Esophagus muscularis mucosa (tissue), 4 donors: ENCODE measurements at regions not wholly inside any gene's neighbourhood (a gene's known extent, or its start where the extent isn't known, plus 50 kb on each side); places are given as distances from the start of the nearest gene placed in this dataset.

Source experiments
- DNase-seq: peaks from one replicate; pipeline ENCODE4 v3.0.0-alpha.2; 2017; ENCODE audit errors: extremely low spot score
- H3K27ac ChIP-seq, 4 donors: fragments of 200-600 bp; sonication (generic); replicated peaks in 1 of 4; 1 replicate in 3 of 4; 2 replicates in 1 of 4; pipeline ENCODE4 v1.5.1; 2016 to 2019; ENCODE audit warnings: mild to moderate bottlenecking in 1 of 4
- H3K27me3 ChIP-seq, 4 donors: fragments of 200-600 bp; sonication (generic); one replicate each; pipeline versions ENCODE4 v1.5.1 to v1.6.0; 2016 to 2019
- H3K36me3 ChIP-seq, 4 donors: fragments of 200-600 bp; sonication (generic); one replicate each; pipeline ENCODE4 v1.5.1; 2016 to 2019
- H3K4me1 ChIP-seq, 4 donors: fragments of 200-600 bp; sonication (generic); one replicate each; pipeline ENCODE4 v1.5.1; 2016 to 2019
- H3K4me3 ChIP-seq, 4 donors: fragments of 200-600 bp; sonication (generic); 1 replicate in 2 of 4; 2 replicates in 2 of 4; pipeline ENCODE4 v1.5.1; 2016 to 2019; ENCODE audit warnings: mild to moderate bottlenecking in 4 of 4, moderate library complexity in 1 of 4
- H3K9me3 ChIP-seq, 4 donors: fragments of 200-600 bp; sonication (generic); 1 replicate in 3 of 4; 2 replicates in 1 of 4; pipeline ENCODE4 v1.5.1; 2016 to 2019
- EP300 ChIP-seq: sonication (generic); formaldehyde crosslinking; IDR thresholded peaks from one replicate; pipeline ENCODE4 v1.6.1; 2017; ENCODE audit warnings: antibody characterized with exemption
- POLR2A ChIP-seq: fragments of 450-650 bp; IDR thresholded peaks from one replicate; pipeline ENCODE4 v1.6.1; 2017; ENCODE audit warnings: antibody characterized with exemption, moderate library complexity, mild to moderate bottlenecking, low read depth
- POLR2AphosphoS5 ChIP-seq, 2 donors: sonication (generic); formaldehyde crosslinking; IDR thresholded peaks; one replicate each; pipeline ENCODE4 v1.6.1; 2017; ENCODE audit warnings: antibody characterized with exemption in 2 of 2
- WGBS: methylation state at CpG from one replicate; pipeline ENCODE4 v1.1.5; 2018; 5-methylcytosine and 5-hydroxymethylcytosine counted together
- intact Hi-C: fragments of 100-400 bp; cut with DNase I; formaldehyde crosslinking; loops from one replicate; pipeline ENCODE4 v1.15.1; 2023
- TF ChIP-seq, protein P1 (sequence below), 3 experiments: fragments of 200-600 bp in 2 of 3; fragments of 450-650 bp in 1 of 3; sonication (generic) in 2 of 3; IDR thresholded peaks; one replicate each; pipeline ENCODE4 v1.5.1; 2017 to 2019; ENCODE audit warnings: antibody characterized with exemption in 3 of 3, mild to moderate bottlenecking in 2 of 3, moderate library complexity in 1 of 3

DNA sequence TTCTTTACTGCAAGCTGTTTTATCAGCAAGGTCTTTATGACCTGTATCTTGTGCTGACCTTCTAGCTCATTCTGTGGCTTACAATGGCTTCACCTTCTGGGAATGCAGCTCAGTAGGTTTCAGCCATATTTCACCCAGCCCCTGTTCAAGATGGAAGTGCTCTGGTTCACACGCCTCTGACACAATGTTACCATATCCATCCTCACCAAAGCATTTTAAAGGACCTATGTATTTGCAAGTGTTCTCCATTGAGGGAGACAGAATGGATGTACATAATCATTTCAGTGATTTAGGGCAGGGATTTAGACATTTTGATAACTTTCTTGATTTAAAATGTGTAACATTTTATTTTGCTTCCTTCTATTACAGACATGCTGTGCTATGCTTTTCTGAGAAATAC, 182.3 kb upstream of the FN1 start:
- H3K27ac ChIP-seq: no peak overlapping the region
- intact Hi-C loops: loop anchor here (10.0 kb wide), 1 partner anchor 297 kb away; no protein-coding TSS in a partner anchor
- TF ChIP-seq POLR2AphosphoS5 (IDR thresholded peaks at IDR 0.05) (no peak), EP300 (no peak), POLR2A (no peak)
- TF ChIP-seq, protein P1, sequence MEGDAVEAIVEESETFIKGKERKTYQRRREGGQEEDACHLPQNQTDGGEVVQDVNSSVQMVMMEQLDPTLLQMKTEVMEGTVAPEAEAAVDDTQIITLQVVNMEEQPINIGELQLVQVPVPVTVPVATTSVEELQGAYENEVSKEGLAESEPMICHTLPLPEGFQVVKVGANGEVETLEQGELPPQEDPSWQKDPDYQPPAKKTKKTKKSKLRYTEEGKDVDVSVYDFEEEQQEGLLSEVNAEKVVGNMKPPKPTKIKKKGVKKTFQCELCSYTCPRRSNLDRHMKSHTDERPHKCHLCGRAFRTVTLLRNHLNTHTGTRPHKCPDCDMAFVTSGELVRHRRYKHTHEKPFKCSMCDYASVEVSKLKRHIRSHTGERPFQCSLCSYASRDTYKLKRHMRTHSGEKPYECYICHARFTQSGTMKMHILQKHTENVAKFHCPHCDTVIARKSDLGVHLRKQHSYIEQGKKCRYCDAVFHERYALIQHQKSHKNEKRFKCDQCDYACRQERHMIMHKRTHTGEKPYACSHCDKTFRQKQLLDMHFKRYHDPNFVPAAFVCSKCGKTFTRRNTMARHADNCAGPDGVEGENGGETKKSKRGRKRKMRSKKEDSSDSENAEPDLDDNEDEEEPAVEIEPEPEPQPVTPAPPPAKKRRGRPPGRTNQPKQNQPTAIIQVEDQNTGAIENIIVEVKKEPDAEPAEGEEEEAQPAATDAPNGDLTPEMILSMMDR (IDR thresholded peaks at IDR 0.05): no peak
- H3K36me3 ChIP-seq: no peaks in the 10 kb centered on the region
- no peaks in the 10 kb centered on the region for H3K27me3 ChIP-seq
- DNase-seq: no peak
- no peak overlapping the region for H3K4me3 ChIP-seq
- H3K9me3 ChIP-seq: no peaks in the 10 kb centered on the region
- 100% methylated on average over 1 of the region's 1 CpG for WGBS
- H3K4me1 ChIP-seq: peaks cover 0 to 38% (median 34%) of the 10 kb centered on the region in 4 donors

DNA sequence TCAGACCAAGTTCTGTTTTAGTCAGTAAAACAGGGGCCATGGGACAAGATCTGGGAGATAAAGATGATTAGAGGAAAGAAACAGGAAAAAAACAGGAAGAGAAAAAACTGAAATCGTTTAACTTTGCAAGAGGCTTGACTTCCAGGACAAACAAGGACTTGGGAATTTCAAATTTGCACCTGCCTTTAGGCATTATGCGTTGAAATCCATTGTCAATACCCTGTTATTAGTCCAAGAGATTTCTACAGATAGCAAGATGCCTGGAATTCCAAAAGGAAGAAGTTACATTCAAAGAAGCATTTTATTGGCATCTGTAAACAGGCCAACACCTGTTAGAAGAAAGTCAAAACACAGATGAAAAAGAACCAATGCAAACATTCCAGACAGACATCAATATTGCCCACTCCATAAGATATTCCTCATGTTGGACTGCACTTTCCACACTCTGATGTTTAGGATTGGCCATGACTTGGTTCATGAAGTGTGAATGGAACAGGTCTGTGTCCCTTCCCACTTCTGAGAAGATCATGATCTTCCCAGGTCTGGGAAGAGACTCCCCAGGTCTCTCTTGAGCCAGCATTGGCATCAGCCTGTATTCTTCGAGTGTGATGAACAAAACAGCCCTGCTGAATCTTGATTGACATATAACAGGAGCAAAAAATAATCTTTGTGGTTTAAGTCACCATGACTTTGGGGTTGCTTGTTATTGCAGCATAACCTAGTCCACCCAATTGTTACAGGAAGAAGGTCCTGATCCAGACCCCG, 181.4 kb upstream of the FN1 start:
- Histone ChIP-seq H3K9me3 (no peaks in the 10 kb centered on the region), H3K4me1 (peaks cover 0 to 30% (median 26%) of the 10 kb centered on the region in 4 donors), H3K36me3 (no peaks in the 10 kb centered on the region), H3K27me3 (no peaks in the 10 kb centered on the region), H3K27ac (no peak overlapping the region), H3K4me3 (no peak overlapping the region)
- DNase-seq: no peak
- WGBS: 87% methylated on average over 4 of the region's 4 CpGs
- intact Hi-C loops: loop anchor here (10.0 kb wide), 1 partner anchor 298 kb away; no protein-coding TSS in a partner anchor
- TF ChIP-seq POLR2A (no peak), EP300 (no peak), POLR2AphosphoS5 (IDR thresholded peaks at IDR 0.05) (no peak)
- TF ChIP-seq, protein P1 (IDR thresholded peaks at IDR 0.05): no peak

DNA sequence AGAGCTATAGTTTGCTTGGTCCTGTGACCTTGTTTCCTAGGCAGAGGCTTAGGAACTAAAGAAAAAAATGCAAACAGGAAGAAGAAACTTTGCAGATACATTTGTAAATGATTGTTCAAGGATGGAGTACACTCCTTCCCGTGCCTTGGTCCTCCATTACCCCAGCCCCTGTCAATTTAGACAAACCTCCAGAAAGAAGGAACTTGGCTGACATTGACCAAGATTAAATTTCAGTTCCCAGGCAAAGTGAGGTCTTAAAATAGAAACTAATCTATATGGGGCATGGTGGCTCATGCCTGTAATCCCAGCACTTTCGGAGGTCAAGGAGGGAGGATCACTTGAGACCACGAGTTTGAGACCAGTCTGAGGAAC, 179.9 kb upstream of the FN1 start:
- H3K36me3 ChIP-seq: no peaks in the 10 kb centered on the region
- no peak overlapping the region for H3K27ac ChIP-seq
- H3K9me3 ChIP-seq: no peaks in the 10 kb centered on the region
- no peak for TF ChIP-seq EP300
- TF ChIP-seq POLR2A: no peak
- TF ChIP-seq, protein P1 (IDR thresholded peaks at IDR 0.05): no peak
- TF ChIP-seq POLR2AphosphoS5 (IDR thresholded peaks at IDR 0.05): no peak
- H3K4me1 ChIP-seq: peaks cover 0 to 18% (median 16%) of the 10 kb centered on the region in 4 donors
- no peak overlapping the region for H3K4me3 ChIP-seq
- H3K27me3 ChIP-seq: no peaks in the 10 kb centered on the region
- WGBS: 83% methylated on average over 3 of the region's 3 CpGs
- DNase-seq: no peak
- intact Hi-C loops: loop anchor here (10.0 kb wide), 1 partner anchor 299 kb away; no protein-coding TSS in a partner anchor

DNA sequence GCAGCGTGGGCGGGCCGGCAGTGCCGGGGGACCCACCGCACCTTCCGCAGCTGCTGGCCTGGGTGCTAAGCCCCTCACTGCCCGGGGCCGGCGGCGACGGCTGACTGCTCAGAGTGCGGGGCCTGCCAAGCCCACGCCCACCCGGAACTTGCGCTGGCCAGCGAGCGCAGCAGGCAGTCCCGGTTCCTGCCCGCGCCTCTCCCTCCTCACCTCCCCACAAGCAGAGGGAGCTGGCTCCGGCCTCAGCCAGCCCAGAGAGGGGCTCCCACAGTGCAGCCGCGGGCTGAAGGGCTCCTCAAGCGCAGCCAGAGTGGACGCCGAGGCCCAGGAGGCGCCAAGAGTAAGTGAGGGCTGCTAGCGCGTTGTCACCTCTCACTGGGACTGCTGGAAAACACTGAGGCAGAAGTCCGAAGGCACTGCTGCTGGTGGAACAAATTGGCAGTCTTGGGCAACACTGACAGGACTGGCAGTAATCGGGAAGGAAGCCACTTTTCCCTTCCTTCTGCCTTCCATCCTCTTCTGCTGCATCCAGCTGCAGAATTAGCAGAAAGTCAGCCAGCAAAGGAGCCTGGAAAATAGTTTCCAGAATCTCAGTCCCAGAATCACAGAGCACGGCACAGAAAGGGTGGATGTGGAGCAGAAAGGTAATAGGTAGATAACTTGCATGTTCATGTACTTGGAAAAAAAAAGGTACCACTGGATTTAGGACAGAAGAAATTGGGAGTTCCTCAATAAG, 179.4 kb upstream of the FN1 start:
- Histone ChIP-seq H3K27me3 (no peaks in the 10 kb centered on the region), H3K9me3 (no peaks in the 10 kb centered on the region), H3K27ac (no peak overlapping the region), H3K36me3 (no peaks in the 10 kb centered on the region), H3K4me1 (peaks cover 0 to 17% (median 14%) of the 10 kb centered on the region in 4 donors), H3K4me3 (no peak overlapping the region)
- TF ChIP-seq POLR2AphosphoS5 (IDR thresholded peaks at IDR 0.05) (no peak), EP300 (no peak), POLR2A (no peak)
- TF ChIP-seq, protein P1 (IDR thresholded peaks at IDR 0.05): no peak
- WGBS: 89% methylated on average over 14 of the region's 32 CpGs
- intact Hi-C loops: loop anchor here (10.0 kb wide), 1 partner anchor 300 kb away; no protein-coding TSS in a partner anchor
- no peak for DNase-seq
